ENCODE measurements at regions not wholly inside any gene's neighbourhood (a gene's known extent, or its start where the extent isn't known, plus 50 kb on each side); places are given as distances from the start of the nearest gene placed in this dataset.
A peak's percentile ranks its signal among the peaks of the same experiment; 100 is the strongest.
"Not testable (repeated sequence)": the region's sequence is repeated elsewhere in the genome, so short reads cannot be mapped to it uniquely, and the experiment has no call there.

- not testable (repeated sequence) for DNase-seq (ENCODE audit: low read depth in 2 of 2)
Observed at GRCh38 chr12:127155935-127156619, 1110.9 kb upstream of the TMEM132C start.

- not testable (repeated sequence) for DNase-seq (ENCODE audit: low read depth in 2 of 2)
Observed at GRCh38 chr12:127157501-127158366, 1109.2 kb upstream of the TMEM132C start.

GRCh38 chr12:127158385-127159061, 1108.4 kb upstream of the TMEM132C start:
- DNase-seq (ENCODE audit: low read depth in 2 of 2), result no peak

GRCh38 chr12:127161466-127161865, 1105.5 kb upstream of the TMEM132C start:
- DNase-seq (ENCODE audit: low read depth in 2 of 2), result no peak

GRCh38 chr12:127162307-127162706, 1104.7 kb upstream of the TMEM132C start:
- DNase-seq (ENCODE audit: low read depth in 2 of 2), result no peak

- DNase-seq (ENCODE audit: low read depth in 2 of 2), result no peak
Observed at GRCh38 chr12:127162902-127163301, 1104.1 kb upstream of the TMEM132C start.

- peak; percentile 51 to 56 for DNase-seq (ENCODE audit: low read depth in 2 of 2)
Observed at GRCh38 chr12:127165567-127166392, 1101.2 kb upstream of the TMEM132C start.

GRCh38 chr12:127169321-127170181, 1097.4 kb upstream of the TMEM132C start:
- peak; percentile 89 to 94 for DNase-seq (ENCODE audit: low read depth in 2 of 2)

GRCh38 chr12:127170226-127171180, 1096.5 kb upstream of the TMEM132C start:
- DNase-seq (ENCODE audit: low read depth in 2 of 2), result peak in 1 of 2 experiments; percentile 51

- no peak for DNase-seq (ENCODE audit: low read depth in 2 of 2)
Observed at GRCh38 chr12:127172861-127173260, 1094.1 kb upstream of the TMEM132C start.

- DNase-seq (ENCODE audit: low read depth in 2 of 2), result not testable (repeated sequence)
Observed at GRCh38 chr12:127173971-127174370, 1093.0 kb upstream of the TMEM132C start.

GRCh38 chr12:127174881-127175280, 1092.1 kb upstream of the TMEM132C start:
- DNase-seq (ENCODE audit: low read depth in 2 of 2), result peak in 1 of 2 experiments; percentile 50

- DNase-seq (ENCODE audit: low read depth in 2 of 2), result no peak
Observed at GRCh38 chr12:127175361-127175760, 1091.6 kb upstream of the TMEM132C start.

- DNase-seq (ENCODE audit: low read depth in 2 of 2), result no peak
Observed at GRCh38 chr12:127176804-127177203, 1090.2 kb upstream of the TMEM132C start.

GRCh38 chr12:127178052-127178451, 1088.9 kb upstream of the TMEM132C start:
- DNase-seq (ENCODE audit: low read depth in 2 of 2), result no peak

GRCh38 chr12:127178463-127178862, 1088.5 kb upstream of the TMEM132C start:
- no peak for DNase-seq (ENCODE audit: low read depth in 2 of 2)

GRCh38 chr12:127179176-127179575, 1087.8 kb upstream of the TMEM132C start:
- DNase-seq (ENCODE audit: low read depth in 2 of 2), result no peak

- DNase-seq (ENCODE audit: low read depth in 2 of 2), result no peak
Observed at GRCh38 chr12:127182018-127182417, 1085.0 kb upstream of the TMEM132C start.

- DNase-seq (ENCODE audit: low read depth in 2 of 2), result no peak
Observed at GRCh38 chr12:127189992-127190391, 1077.0 kb upstream of the TMEM132C start.
